Hepatocyte (in vitro differentiated cells): ENCODE measurements at regions not wholly inside any gene's neighbourhood (a gene's known extent, or its start where the extent isn't known, plus 50 kb on each side); places are given as distances from the start of the nearest gene placed in this dataset.

ENCODE experiments used
- DNase-seq: peaks from one replicate; pipeline ENCODE4 v3.0.0-alpha.2; 2016; ENCODE audit warnings: low spot score
- H2AFZ ChIP-seq: fragments of 200-600 bp; sonication (generic); 2 replicates; pipeline ENCODE4 v1.6.0; 2016; ENCODE audit warnings: antibody characterized with exemption, mild to moderate bottlenecking
- H3K27ac ChIP-seq: fragments of 200-600 bp; sonication (generic); 2 replicates; pipeline ENCODE4 v1.5.1; 2016; ENCODE audit warnings: mild to moderate bottlenecking
- H3K27me3 ChIP-seq: fragments of 200-600 bp; sonication (generic); 2 replicates; pipeline ENCODE4 v1.6.1; 2016
- H3K36me3 ChIP-seq: fragments of 200-600 bp; sonication (generic); replicated peaks from 2 replicates; pipeline ENCODE4 v1.5.1; 2016; ENCODE audit warnings: low read depth; ENCODE audit not compliant: insufficient read depth
- H3K4me1 ChIP-seq: fragments of 200-600 bp; sonication (generic); 2 replicates; pipeline ENCODE4 v1.5.1; 2016; ENCODE audit warnings: mild to moderate bottlenecking, moderate library complexity; ENCODE audit not compliant: insufficient read depth
- H3K4me2 ChIP-seq: fragments of 200-600 bp; sonication (generic); 2 replicates; pipeline ENCODE4 v1.6.0; 2016
- H3K4me3 ChIP-seq: fragments of 200-600 bp; sonication (generic); 2 replicates; pipeline ENCODE4 v1.5.1; 2016; ENCODE audit warnings: mild to moderate bottlenecking
- H3K79me2 ChIP-seq: fragments of 200-600 bp; sonication (generic); 2 replicates; pipeline ENCODE4 v1.6.0; 2017; ENCODE audit warnings: mild to moderate bottlenecking
- H3K9me2 ChIP-seq: fragments of 200-600 bp; sonication (generic); replicated peaks from 2 replicates; pipeline ENCODE4 v1.6.0; 2017; ENCODE audit warnings: mild to moderate bottlenecking; ENCODE audit not compliant: insufficient read depth
- H3K9me3 ChIP-seq: fragments of 200-600 bp; sonication (generic); 2 replicates; pipeline ENCODE4 v1.5.1; 2016; ENCODE audit warnings: low read depth, mild to moderate bottlenecking
- H4K20me1 ChIP-seq: fragments of 200-600 bp; sonication (generic); 2 replicates; pipeline ENCODE4 v1.6.0; 2016; ENCODE audit warnings: mild to moderate bottlenecking; ENCODE audit not compliant: insufficient read depth, poor library complexity, severe bottlenecking
- EZH2 ChIP-seq: fragments of 200-600 bp; sonication (generic); IDR thresholded peaks from 2 replicates; pipeline ENCODE4 v1.6.1; 2016; ENCODE audit warnings: antibody characterized with exemption, mild to moderate bottlenecking, borderline replicate concordance
- EZH2phosphoT487 ChIP-seq: fragments of 200-600 bp; sonication (generic); IDR thresholded peaks from one replicate; pipeline ENCODE4 v1.6.1; 2018; ENCODE audit warnings: antibody characterized with exemption, mild to moderate bottlenecking, low read depth, moderate library complexity; ENCODE audit not compliant: unreplicated experiment, severe bottlenecking
- WGBS: methylation state at CpG from one replicate; pipeline ENCODE4 v1.1.6; 2016; ENCODE audit warnings: low lambda C conversion rate; ENCODE audit errors: missing lambda C conversion rate; 5-methylcytosine and 5-hydroxymethylcytosine counted together
- TF ChIP-seq, protein P1 (sequence below): fragments of 200-600 bp; sonication (generic); IDR thresholded peaks from 2 replicates; pipeline ENCODE4 v1.5.1; 2016; ENCODE audit warnings: antibody characterized with exemption, mild to moderate bottlenecking; ENCODE audit not compliant: poor library complexity

DNA sequence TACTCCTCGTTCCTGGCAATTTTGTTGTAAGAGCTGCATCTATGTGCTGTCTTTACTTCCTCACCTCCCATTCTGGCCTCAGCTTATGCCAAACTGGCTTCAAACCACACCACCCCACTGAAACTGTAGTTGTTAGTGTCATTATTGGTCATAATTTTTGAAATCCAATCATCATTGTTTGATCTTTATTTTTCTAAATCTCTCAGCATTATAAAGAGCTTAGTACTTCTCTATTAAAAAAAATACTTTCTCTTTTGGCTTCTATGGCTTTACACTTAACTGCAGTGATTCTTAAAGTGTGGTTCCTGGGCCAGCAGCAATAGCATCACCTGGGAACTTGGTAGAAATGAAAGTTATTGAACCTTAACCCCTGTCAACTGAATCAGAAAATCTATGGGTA is 83.5 kb upstream of the GRPR start:
- Histone ChIP-seq H3K4me3 (no peak overlapping the region), H4K20me1 (no peaks in the 10 kb centered on the region), H3K9me3 (no peaks in the 10 kb centered on the region), H3K36me3 (no peaks in the 10 kb centered on the region), H3K4me2 (no peak overlapping the region), H3K79me2 (no peaks in the 10 kb centered on the region), H3K9me2 (no peaks in the 10 kb centered on the region), H2AFZ (no peak overlapping the region), H3K27me3 (no peaks in the 10 kb centered on the region), H3K27ac (no peak overlapping the region), H3K4me1 (no peaks in the 10 kb centered on the region)
- TF ChIP-seq EZH2 (no peak), EZH2phosphoT487 (no peak)
- TF ChIP-seq, protein P1, sequence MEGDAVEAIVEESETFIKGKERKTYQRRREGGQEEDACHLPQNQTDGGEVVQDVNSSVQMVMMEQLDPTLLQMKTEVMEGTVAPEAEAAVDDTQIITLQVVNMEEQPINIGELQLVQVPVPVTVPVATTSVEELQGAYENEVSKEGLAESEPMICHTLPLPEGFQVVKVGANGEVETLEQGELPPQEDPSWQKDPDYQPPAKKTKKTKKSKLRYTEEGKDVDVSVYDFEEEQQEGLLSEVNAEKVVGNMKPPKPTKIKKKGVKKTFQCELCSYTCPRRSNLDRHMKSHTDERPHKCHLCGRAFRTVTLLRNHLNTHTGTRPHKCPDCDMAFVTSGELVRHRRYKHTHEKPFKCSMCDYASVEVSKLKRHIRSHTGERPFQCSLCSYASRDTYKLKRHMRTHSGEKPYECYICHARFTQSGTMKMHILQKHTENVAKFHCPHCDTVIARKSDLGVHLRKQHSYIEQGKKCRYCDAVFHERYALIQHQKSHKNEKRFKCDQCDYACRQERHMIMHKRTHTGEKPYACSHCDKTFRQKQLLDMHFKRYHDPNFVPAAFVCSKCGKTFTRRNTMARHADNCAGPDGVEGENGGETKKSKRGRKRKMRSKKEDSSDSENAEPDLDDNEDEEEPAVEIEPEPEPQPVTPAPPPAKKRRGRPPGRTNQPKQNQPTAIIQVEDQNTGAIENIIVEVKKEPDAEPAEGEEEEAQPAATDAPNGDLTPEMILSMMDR = no peak
- WGBS = 76% methylated on average over 1 of the region's 1 CpG
- no peak for DNase-seq

DNA sequence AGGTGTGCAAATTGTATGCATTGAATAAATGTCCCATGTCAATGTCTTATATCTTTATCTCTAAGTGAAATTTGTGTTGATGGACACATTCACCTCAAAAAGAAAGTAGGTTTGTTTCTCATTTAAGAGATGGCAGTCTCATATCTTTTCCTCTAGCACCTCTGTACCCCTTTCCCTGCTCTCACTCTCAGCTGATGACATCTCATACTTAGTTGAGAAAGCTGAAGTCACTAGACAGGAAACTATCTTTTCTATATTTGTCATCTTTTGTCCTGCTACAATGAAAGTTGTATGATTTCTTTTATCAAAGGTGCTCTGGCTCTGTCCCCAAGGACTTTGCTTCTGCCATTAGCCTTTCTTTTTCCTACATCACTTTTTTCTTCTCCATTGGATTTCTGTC is 84.0 kb upstream of the GRPR start:
- Histone ChIP-seq H4K20me1 (no peaks in the 10 kb centered on the region), H3K9me3 (no peaks in the 10 kb centered on the region), H3K4me2 (no peak overlapping the region), H3K79me2 (no peaks in the 10 kb centered on the region), H3K27ac (no peak overlapping the region), H3K9me2 (no peaks in the 10 kb centered on the region), H3K36me3 (no peaks in the 10 kb centered on the region), H3K4me3 (no peak overlapping the region), H3K27me3 (no peaks in the 10 kb centered on the region), H3K4me1 (no peaks in the 10 kb centered on the region), H2AFZ (no peak overlapping the region)
- TF ChIP-seq, protein P1 = no peak
- TF ChIP-seq EZH2phosphoT487 = no peak
- no peak for TF ChIP-seq EZH2
- DNase-seq = no peak

DNA sequence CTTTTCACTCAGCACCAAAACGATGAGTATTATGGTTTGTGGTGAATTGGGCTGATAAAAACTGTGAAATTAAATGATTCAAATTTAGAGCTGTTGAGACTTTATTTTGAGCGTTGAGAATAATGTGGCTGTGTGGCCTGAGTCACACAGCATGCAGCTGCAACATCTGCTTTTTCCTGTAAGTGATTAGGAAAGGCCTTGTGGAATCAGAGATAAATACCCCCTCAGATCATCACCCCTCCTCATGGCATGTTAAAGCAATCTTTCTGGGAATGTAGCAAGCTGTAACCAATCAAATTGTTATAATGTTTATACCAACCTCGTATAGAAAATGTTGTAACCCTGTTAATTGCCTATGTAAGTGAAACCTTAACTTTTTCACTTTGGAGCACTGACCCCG is 90.0 kb upstream of the GRPR start:
- Histone ChIP-seq H3K4me3 (no peak overlapping the region), H3K4me1 (peaks cover 3% of the 10 kb centered on the region), H3K79me2 (no peaks in the 10 kb centered on the region), H4K20me1 (no peaks in the 10 kb centered on the region), H3K9me2 (no peaks in the 10 kb centered on the region), H3K4me2 (no peak overlapping the region), H2AFZ (no peak overlapping the region), H3K9me3 (no peaks in the 10 kb centered on the region), H3K27me3 (no peaks in the 10 kb centered on the region), H3K27ac (no peak overlapping the region), H3K36me3 (no peaks in the 10 kb centered on the region)
- 31% methylated on average over 4 of the region's 4 CpGs for WGBS
- DNase-seq = no peak
- no peak for TF ChIP-seq EZH2phosphoT487
- no peak for TF ChIP-seq EZH2
- TF ChIP-seq, protein P1 = no peak

DNA sequence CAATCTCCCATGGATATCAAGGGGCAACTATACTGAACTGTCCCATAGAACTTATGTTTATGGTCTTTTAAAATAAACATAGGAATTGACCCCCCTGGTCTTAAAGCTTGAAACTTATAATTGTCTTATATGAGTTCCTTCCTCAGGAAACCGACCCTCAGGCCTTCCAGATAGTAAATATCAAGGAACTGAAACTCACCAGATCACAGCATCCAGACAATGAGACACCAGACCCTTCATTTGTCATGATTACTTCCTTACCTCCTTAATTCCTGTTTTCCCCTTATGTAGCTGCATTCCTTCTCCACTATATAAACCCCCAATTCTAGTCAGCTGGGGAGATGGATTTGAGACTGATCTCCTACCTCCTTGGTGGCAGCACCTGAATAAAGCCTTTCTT is 94.8 kb upstream of the GRPR start:
- Histone ChIP-seq H3K36me3 (no peaks in the 10 kb centered on the region), H3K4me3 (no peak overlapping the region), H3K4me1 (peaks cover 8% of the 10 kb centered on the region), H3K27me3 (no peaks in the 10 kb centered on the region), H3K4me2 (no peak overlapping the region), H3K9me3 (no peaks in the 10 kb centered on the region), H4K20me1 (no peaks in the 10 kb centered on the region), H2AFZ (no peak overlapping the region), H3K79me2 (no peaks in the 10 kb centered on the region), H3K9me2 (no peaks in the 10 kb centered on the region), H3K27ac (no peak overlapping the region)
- no peak for DNase-seq
- WGBS = 61% methylated on average over 1 of the region's 1 CpG
- TF ChIP-seq, protein P1 = no peak
- TF ChIP-seq EZH2 = no peak
- no peak for TF ChIP-seq EZH2phosphoT487
